Cerebellar nuclear complex (tissue), 1 donor: ENCODE measurements at regions not wholly inside any gene's neighbourhood (a gene's known extent, or its start where the extent isn't known, plus 50 kb on each side); places are given as distances from the start of the nearest gene placed in this dataset.
"Not testable (repeated sequence)": the region's sequence is repeated elsewhere in the genome, so short reads cannot be mapped to it uniquely, and the experiment has no call there.

Source experiments
- DNase-seq, 2 experiments: peaks; one replicate each; lab custom pipeline; 2025; lab: John Stamatoyannopoulos, UW

DNA sequence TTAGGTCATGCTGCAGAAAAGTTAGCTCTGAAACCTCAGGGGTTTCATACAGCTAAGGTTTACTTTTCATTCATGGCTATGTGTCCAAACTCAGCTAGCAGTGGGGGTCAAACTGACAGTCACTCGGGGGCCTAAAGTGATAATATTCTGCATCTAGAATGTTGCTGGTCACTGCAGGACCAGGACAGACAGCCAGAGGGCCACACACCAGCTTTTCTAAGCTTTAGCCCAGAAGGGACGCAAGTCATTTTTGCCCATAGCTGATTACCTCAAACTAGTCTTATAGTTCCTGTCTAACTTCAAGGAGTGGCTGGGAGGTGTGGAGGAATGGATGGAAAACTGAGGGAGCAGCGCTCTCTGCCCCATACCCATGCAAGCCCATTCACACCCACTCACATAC lies 163.0 kb upstream of the NLRP1 start:
- DNase-seq, result no peak

- no peak for DNase-seq
These were observed 163.7 kb upstream of the NLRP1 start for GRCh38 chr17:5747964-5748363.

DNA sequence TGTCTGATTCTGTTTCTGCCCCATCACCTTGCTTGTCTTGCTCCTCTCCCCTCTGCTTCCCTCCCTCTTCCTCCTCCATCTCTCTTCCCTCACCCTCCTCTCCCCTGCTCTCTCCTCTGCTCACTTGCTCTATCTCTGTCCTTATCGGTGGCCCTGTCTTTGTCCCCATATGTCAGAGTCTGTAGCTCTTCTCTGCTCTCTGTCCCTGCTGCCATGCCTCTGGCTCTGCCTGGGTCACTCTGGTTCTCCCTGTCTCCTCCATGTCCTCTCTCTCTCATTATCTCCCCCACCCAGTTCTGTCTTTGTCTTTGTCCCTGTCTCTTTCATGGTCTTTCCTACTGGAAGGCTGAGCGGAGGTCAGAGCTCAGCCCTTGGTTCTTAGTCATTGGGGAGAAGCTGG lies 169.1 kb upstream of the NLRP1 start:
- DNase-seq, result no peak

DNA sequence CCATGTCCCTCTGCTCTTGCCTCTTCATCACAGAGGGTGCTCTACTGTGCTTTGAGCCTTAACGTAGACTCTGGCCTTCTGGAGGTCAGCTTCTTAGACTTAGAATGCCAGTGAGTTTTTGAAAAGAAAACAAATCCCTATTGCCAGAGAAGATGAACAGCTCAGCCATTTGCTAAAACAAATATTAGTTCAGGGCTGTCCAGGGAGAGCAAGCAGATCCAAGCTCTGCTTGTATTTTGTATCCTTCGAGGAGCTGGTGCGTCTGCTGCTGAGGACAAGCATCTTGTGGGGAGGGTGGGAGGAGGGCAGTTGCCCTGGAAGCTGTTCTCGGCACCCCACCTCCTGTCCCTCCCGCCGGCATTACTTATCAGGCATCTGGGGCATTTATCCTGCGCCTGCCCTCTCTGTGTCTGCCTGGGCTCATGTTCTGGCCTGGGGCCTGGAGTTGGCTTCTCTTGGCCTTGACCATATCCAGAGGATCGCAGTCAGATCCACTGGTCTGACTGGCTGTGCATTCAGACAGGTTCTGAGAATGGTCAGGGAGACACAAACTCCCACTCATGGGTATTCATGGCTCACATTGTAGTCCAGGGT lies 173.1 kb upstream of the NLRP1 start:
- no peak for DNase-seq

- DNase-seq, result no peak
These were observed 174.3 kb upstream of the NLRP1 start for GRCh38 chr17:5758651-5759050.

DNA sequence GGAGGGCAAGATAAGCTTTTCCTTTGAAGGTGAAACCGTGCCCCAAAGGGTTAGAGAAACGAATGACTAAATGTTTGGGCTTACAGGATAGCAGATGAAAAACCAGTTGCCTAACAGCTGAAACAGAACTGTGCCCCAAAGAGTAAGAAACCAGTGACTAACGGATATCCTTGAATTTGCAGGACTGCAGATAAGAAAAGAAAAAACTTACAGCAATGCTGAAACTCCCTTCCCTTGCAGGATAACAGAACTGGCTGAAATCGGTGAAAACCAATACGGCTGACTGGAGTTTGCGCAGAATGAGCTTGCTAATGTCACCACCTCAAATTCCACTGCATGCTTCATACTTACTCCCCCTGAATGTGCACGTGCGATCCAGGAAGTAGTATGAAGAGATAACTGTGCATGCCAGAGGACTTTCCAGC lies 175.2 kb upstream of the NLRP1 start:
- no peak for DNase-seq

- DNase-seq, result no peak
These were observed 177.9 kb upstream of the NLRP1 start for GRCh38 chr17:5762191-5762590.

- DNase-seq, result no peak
These were observed 179.4 kb upstream of the NLRP1 start for GRCh38 chr17:5763595-5764306.

- DNase-seq, result no peak
These were observed 185.5 kb upstream of the NLRP1 start for GRCh38 chr17:5769593-5770354.

- no peak for DNase-seq
These were observed 186.3 kb upstream of the NLRP1 start for GRCh38 chr17:5770441-5771270.

DNA sequence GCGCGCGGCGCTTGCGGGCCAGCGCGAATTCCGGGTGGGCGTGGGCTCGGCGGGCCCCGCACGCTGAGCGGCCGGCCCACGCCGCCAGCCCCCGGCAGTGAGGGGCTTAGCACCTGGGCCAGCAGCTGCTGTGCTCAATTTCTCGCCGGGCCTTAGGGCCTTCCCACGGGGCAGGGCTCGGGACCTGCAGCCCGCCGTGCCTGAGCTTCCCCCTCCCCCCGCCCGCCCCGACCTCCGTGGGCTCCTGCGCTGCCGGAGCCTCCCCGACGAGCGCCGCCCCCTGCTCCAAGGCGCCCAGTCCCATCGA lies 186.9 kb upstream of the NLRP1 start:
- not testable (repeated sequence) for DNase-seq

DNA sequence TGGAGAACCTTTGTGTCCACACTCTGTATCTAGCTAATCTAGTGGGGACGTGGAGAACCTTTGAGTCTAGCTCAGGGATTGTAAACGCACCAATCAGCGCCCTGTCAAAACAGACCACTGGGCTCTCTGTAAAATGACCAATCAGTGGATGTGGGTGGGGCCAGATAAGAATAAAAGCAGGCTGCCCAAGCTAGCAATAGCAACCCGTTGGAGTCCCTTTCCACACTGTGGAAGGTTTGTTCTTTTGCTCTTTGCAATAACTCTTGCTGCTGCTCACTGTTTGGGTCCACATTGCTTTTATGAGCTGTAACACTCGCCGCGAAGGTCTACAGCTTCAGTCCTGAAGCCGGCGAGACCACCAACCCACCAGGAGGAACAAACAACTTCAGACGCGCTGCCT lies 187.7 kb upstream of the NLRP1 start:
- DNase-seq, result not testable (repeated sequence)

DNA sequence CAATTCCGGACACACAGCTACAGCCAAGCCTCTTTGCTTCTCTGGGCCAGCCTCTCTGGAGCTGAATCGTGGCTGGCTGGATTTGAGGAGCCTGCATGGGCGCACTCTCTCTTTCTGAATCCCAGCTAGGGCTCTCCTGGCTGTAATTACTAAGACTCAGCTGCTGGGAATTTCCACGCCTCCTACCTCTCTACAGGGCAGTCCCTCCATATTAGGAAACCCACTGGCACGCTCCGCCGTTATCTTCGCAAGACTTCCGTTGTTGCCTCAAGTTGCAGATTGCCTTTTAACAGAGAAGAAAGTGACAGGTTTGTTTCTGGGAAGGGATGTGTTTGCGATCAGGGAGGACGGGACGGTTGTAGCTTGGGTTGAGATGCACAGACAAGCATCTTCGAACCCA lies 188.4 kb upstream of the NLRP1 start:
- DNase-seq, result no peak

DNA sequence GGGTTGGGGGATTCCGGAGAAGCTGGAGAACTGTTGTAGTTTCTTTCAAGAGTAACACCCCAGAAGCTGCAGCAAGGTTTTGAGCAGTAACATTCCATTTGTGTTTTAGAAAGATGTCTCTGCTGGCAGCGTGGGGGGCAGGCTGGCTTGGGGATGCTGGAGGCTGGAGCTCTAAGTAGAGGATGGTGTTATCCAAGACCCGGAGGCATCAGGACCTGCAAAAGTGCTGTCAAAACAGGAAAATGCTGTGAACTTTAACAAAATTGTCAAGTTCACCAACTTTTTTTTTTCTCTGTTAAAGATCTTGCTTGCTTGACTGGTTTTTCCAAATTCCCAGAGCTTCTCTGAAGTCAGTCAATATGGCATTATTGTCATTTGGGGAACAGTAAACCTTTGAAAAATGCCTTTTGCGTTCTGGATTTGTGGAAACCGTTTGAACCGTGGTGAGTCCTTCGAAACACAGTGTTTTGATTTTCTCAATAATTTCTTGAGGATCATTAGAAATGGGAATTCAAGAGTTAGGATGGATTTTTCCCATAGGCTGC lies 189.6 kb upstream of the NLRP1 start:
- no peak for DNase-seq

- no peak for DNase-seq
These were observed 190.8 kb upstream of the NLRP1 start for GRCh38 chr17:5775098-5775497.

GRCh38 chr17:5780476-5780875 lies 196.2 kb upstream of the NLRP1 start:
- DNase-seq, result no peak

DNA sequence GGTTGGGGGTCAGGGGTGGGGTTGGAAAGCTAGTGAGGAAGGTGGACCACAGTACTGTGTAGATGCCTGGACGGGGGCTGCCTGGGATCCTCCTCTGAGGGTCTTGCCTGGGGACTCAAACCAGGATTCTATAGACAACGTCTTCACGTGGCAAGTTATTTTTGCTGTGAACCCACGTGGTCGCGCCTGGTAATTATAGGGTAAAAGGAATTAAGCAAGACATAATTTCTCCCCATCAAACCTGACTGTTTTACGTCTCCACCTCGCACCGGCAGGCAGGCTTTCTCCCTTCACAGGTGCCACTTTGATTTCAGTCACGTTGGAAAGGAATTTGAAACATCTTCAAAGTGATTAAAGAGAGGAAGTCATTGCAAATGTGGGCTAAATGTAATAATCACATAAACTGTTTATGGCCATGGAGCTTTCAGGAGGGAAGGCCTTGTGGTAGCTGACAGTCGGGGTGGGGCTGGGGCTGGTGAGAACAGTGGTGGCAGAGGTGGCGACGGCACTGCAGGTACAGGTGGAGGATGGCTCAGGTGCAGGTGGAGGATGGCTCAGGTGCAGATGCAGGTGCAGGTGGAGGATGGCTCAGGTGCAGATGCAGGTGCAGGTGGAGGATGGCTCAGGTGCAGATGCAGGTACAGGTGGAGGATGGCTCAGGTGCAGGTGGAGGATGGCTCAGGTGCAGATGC lies 197.1 kb upstream of the NLRP1 start:
- no peak for DNase-seq

GRCh38 chr17:5783269-5783668 lies 199.0 kb upstream of the NLRP1 start:
- DNase-seq, result no peak

DNA sequence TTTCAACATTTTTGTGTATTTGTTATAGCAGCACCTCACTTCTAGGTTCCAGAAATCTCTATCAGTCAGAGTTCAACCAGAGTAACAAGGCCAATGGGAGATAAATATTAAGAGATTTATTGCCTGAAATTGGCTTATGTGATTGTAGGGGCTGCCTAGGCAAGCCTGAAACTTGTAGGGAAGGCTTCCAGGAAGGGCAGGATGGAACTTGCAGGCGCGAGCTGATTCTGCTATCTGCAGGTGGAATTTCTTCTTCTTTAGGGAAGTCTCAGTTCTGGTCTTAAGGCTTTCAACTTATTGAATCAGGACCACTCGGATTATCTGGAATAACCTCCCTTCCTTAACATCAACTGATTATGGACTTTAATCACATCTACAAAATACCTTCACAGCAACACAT lies 199.5 kb upstream of the NLRP1 start:
- no peak for DNase-seq

- no peak for DNase-seq
These were observed 200.5 kb upstream of the NLRP1 start for GRCh38 chr17:5784791-5785190.

- no peak for DNase-seq
These were observed 201.0 kb upstream of the NLRP1 start for GRCh38 chr17:5785338-5785737.
